ENCODE measurements at regions not wholly inside any gene's neighbourhood (a gene's known extent, or its start where the extent isn't known, plus 50 kb on each side); places are given as distances from the start of the nearest gene placed in this dataset.

GRCh38 chr6:15839969-15840541 is 177.2 kb upstream of the DTNBP1 start:
- H4K20me1 ChIP-seq (ENCODE audit: insufficient read depth), result no peaks in the 10 kb centered on the region
- no peaks in the 10 kb centered on the region for H3K79me2 ChIP-seq (ENCODE audit: insufficient read depth, low read length)
- no peaks in the 10 kb centered on the region for H3K9me3 ChIP-seq (ENCODE audit: control insufficient read depth in 1 of 2, insufficient read depth in 1 of 2, low read depth in 1 of 2, low read length in 2 of 2)
- H3K27ac ChIP-seq (ENCODE audit: low read depth, low read length), result no peak overlapping the region
- TF ChIP-seq ELF1 (IDR thresholded peaks at IDR 0.05; ENCODE audit: borderline replicate concordance, low read depth) (no peak), SRF (IDR thresholded peaks at IDR 0.05; ENCODE audit: low read depth) (no peak), ATF3 (IDR thresholded peaks at IDR 0.05) (no peak), REST (IDR thresholded peaks at IDR 0.05; ENCODE audit: low read depth) (no peak), ZBTB33 (IDR thresholded peaks at IDR 0.05; ENCODE audit: extremely low read depth, insufficient replicate concordance, low read length) (no peak), EGR1 (IDR thresholded peaks at IDR 0.05; ENCODE audit: low read depth) (no peak), ZFX (IDR thresholded peaks at IDR 0.05) (no peak), FOSL1 (IDR thresholded peaks at IDR 0.05; ENCODE audit: low read depth) (no peak), EZH2 (IDR thresholded peaks at IDR 0.05) (no peak), TCF7L2 (IDR thresholded peaks at IDR 0.05; ENCODE audit: borderline replicate concordance, extremely low read depth, insufficient read depth, insufficient read length) (no peak), RAD21 (IDR thresholded peaks at IDR 0.05; ENCODE audit: low read depth) (no peak), SP1 (IDR thresholded peaks at IDR 0.05; ENCODE audit: low read depth) (no peak)
- ChIA-PET POLR2A (no interaction called here), CTCF (no interaction called here), RAD21 (ENCODE audit: low non-redundant PET in 1 of 2, low total read pairs in 2 of 2, uncharacterized antibody in 2 of 2, unreplicated experiment in 2 of 2) (no interaction called here)
- no peak for DNase-seq (ENCODE audit: low read depth, low spot score)
- H3K9ac ChIP-seq (ENCODE audit: low read length), result no peak overlapping the region
- H3K4me3 ChIP-seq (replicated peaks in 1 of 2; ENCODE audit: low read depth in 1 of 2, low read length in 2 of 2), result no peak overlapping the region
- no peak overlapping the region for H3K4me2 ChIP-seq (ENCODE audit: low read length)
- H2AFZ ChIP-seq (ENCODE audit: low read depth, low read length, poor library complexity, severe bottlenecking), result no peak overlapping the region
- no peaks in the 10 kb centered on the region for H3K27me3 ChIP-seq (ENCODE audit: insufficient read depth, low read length)
- no peaks in the 10 kb centered on the region for H3K36me3 ChIP-seq (ENCODE audit: control insufficient read depth in 1 of 2, insufficient read depth in 2 of 2, low read length in 2 of 2)
- no TSS peak for BruUV-seq (replicated peaks)
- H3K4me1 ChIP-seq (ENCODE audit: control insufficient read depth in 1 of 2, insufficient read depth in 2 of 2, low read length in 2 of 2), result no peaks in the 10 kb centered on the region
- intact Hi-C loops (cut with micrococcal nuclease), result no loop called here
- no peaks in the 10 kb centered on the region for H3K9me2 ChIP-seq (ENCODE audit: insufficient read depth)
- no peak for ATAC-seq
